GM19397 (cell line): ENCODE measurements at regions not wholly inside any gene's neighbourhood (a gene's known extent, or its start where the extent isn't known, plus 50 kb on each side); places are given as distances from the start of the nearest gene placed in this dataset.

Experiments used
- ATAC-seq: cut with Tn5 transposase; IDR thresholded peaks from one replicate; pipeline ENCODE4 v1.9.1; 2021; ENCODE audit warnings: mild to moderate bottlenecking, moderate library complexity; ENCODE audit not compliant: unreplicated experiment

- ATAC-seq = no peak
Measured at GRCh38 chr5:52392321-52392720, 395.4 kb upstream of the ITGA1 start.

GRCh38 chr5:52409835-52410234, 377.9 kb upstream of the ITGA1 start:
- ATAC-seq = no peak

- no peak for ATAC-seq
Measured at GRCh38 chr5:52419357-52419756, 368.4 kb upstream of the ITGA1 start.

- no peak for ATAC-seq
Measured at GRCh38 chr5:52427615-52428014, 360.1 kb upstream of the ITGA1 start.

GRCh38 chr5:52428977-52429489, 358.7 kb upstream of the ITGA1 start:
- no peak for ATAC-seq

- ATAC-seq = no peak
Measured at GRCh38 chr5:52441768-52442167, 345.9 kb upstream of the ITGA1 start.

GRCh38 chr5:52443187-52443586, 344.5 kb upstream of the ITGA1 start:
- no peak for ATAC-seq

- ATAC-seq = no peak
Measured at GRCh38 chr5:52448111-52448510, 339.6 kb upstream of the ITGA1 start.

GRCh38 chr5:52449516-52449915, 338.2 kb upstream of the ITGA1 start:
- ATAC-seq = no peak

- no peak for ATAC-seq
Measured at GRCh38 chr5:52452098-52452497, 335.6 kb upstream of the ITGA1 start.

GRCh38 chr5:52453176-52453575, 334.5 kb upstream of the ITGA1 start:
- no peak for ATAC-seq

- ATAC-seq = no peak
Measured at GRCh38 chr5:52455920-52456319, 331.8 kb upstream of the ITGA1 start.

GRCh38 chr5:52457810-52458209, 329.9 kb upstream of the ITGA1 start:
- no peak for ATAC-seq

GRCh38 chr5:52466113-52466512, 321.6 kb upstream of the ITGA1 start:
- no peak for ATAC-seq

GRCh38 chr5:52466749-52467520, 320.8 kb upstream of the ITGA1 start:
- no peak for ATAC-seq

- no peak for ATAC-seq
Measured at GRCh38 chr5:52468976-52469375, 318.7 kb upstream of the ITGA1 start.

GRCh38 chr5:52469420-52469819, 318.3 kb upstream of the ITGA1 start:
- ATAC-seq = peak; percentile 87

GRCh38 chr5:52469835-52470234, 317.9 kb upstream of the ITGA1 start:
- ATAC-seq = peak; percentile 41

GRCh38 chr5:52476346-52476745, 311.4 kb upstream of the ITGA1 start:
- no peak for ATAC-seq

- no peak for ATAC-seq
Measured at GRCh38 chr5:52481201-52481600, 306.5 kb upstream of the ITGA1 start.

- no peak for ATAC-seq
Measured at GRCh38 chr5:52481851-52482250, 305.9 kb upstream of the ITGA1 start.

- no peak for ATAC-seq
Measured at GRCh38 chr5:52491071-52491787, 296.5 kb upstream of the ITGA1 start.
